ENCODE measurements at regions not wholly inside any gene's neighbourhood (a gene's known extent, or its start where the extent isn't known, plus 50 kb on each side); places are given as distances from the start of the nearest gene placed in this dataset.
"Not testable (repeated sequence)": the region's sequence is repeated elsewhere in the genome, so short reads cannot be mapped to it uniquely, and the experiment has no call there.

DNA sequence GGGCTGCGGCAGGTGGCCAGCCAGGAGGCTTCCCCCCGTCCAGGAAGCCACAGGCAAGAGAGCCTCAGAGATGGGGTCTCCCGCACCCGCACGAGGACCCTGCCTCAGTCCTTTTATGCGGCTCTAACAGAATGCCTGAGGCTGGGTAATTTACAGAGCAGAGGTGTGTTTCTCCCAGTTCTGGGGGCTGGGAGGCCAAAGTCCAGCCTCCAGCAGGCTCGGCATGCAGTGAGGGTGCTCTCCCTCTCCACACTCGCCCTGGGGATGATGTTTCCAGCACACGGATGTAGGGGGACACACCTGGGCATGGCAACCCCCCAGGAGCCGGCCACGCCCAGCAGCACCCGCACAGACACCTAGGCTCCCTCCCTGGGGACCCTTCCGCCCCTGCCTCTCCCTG is 95.4 kb upstream of the PPP1R26 start:
- no peak overlapping the region for H3K27ac ChIP-seq (ENCODE audit: insufficient read depth in 1 of 2, low read depth in 1 of 2, low read length in 2 of 2, poor library complexity in 1 of 2, severe bottlenecking in 2 of 2)
- no peaks in the 10 kb centered on the region for H3K36me3 ChIP-seq (ENCODE audit: control insufficient read depth in 4 of 4, insufficient read depth in 4 of 4, low read length in 3 of 4)
- H3K4me1 ChIP-seq (ENCODE audit: control extremely low read depth in 1 of 4, control insufficient read depth in 4 of 4, insufficient read depth in 4 of 4, low read length in 3 of 4) = no peaks in the 10 kb centered on the region
- H3K9me3 ChIP-seq (ENCODE audit: control extremely low read depth in 1 of 5, control insufficient read depth in 4 of 5, insufficient read depth in 2 of 5, low read depth in 1 of 5, low read length in 4 of 5) = no peaks in the 10 kb centered on the region
- H3K4me3 ChIP-seq (ENCODE audit: control insufficient read depth in 1 of 7, extremely low read depth in 1 of 7, insufficient read depth in 4 of 7, low read depth in 2 of 7, low read length in 6 of 7) = no peak overlapping the region
- peaks cover 0 to 6% (median 0%) of the 10 kb centered on the region in 5 experiments for H3K27me3 ChIP-seq (replicated peaks in 2 of 5; ENCODE audit: control insufficient read depth in 4 of 5, insufficient read depth in 5 of 5, low read length in 4 of 5)
- CTCF ChIA-PET = no interaction called here
- 89% methylated on average over 12 of the region's 13 CpGs for WGBS (ENCODE audit: insufficient coverage)
- POLR2A ChIA-PET = no interaction called here
- no peak for DNase-seq

DNA sequence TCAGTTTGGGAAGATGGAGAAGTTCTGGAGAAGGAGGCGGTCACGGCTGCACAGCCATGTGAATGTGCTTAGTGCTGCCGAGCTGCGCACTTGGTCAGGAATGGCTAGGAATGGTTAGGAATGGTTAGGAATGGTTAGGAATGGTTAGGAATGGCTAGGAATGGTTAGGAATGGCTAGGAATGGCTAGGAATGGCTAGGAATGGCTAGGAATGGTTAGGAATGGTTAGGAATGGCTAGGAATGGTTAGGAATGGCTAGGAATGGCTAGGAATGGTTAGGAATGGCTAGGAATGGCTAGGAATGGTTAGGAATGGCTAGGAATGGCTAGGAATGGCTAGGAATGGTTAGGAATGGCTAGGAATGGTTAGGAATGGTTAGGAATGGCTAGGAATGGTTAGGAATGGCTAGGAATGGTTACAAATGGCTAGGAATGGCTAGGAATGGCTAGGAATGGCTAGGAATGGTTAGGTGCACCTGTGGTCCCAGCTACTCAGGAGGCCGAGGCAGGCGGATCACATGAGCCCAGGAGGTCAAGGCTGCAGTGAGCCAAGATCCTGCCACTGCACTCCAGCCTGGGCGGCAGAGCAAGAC is 94.7 kb upstream of the PPP1R26 start:
- whole genome bisulfite sequencing (ENCODE audit: insufficient coverage) = 94% methylated on average over 5 of the region's 7 CpGs
- CTCF ChIA-PET; H3K27ac ChIP-seq (ENCODE audit: insufficient read depth in 1 of 2, low read depth in 1 of 2, low read length in 2 of 2, poor library complexity in 1 of 2, severe bottlenecking in 2 of 2); H3K36me3 ChIP-seq (ENCODE audit: control insufficient read depth in 4 of 4, insufficient read depth in 4 of 4, low read length in 3 of 4); H3K9me3 ChIP-seq (ENCODE audit: control extremely low read depth in 1 of 5, control insufficient read depth in 4 of 5, insufficient read depth in 2 of 5, low read depth in 1 of 5, low read length in 4 of 5); H3K4me1 ChIP-seq (ENCODE audit: control extremely low read depth in 1 of 4, control insufficient read depth in 4 of 4, insufficient read depth in 4 of 4, low read length in 3 of 4); H3K27me3 ChIP-seq (replicated peaks in 2 of 5; ENCODE audit: control insufficient read depth in 4 of 5, insufficient read depth in 5 of 5, low read length in 4 of 5); H3K4me3 ChIP-seq (ENCODE audit: control insufficient read depth in 1 of 7, extremely low read depth in 1 of 7, insufficient read depth in 4 of 7, low read depth in 2 of 7, low read length in 6 of 7); DNase-seq; POLR2A ChIA-PET: not testable (repeated sequence)

DNA sequence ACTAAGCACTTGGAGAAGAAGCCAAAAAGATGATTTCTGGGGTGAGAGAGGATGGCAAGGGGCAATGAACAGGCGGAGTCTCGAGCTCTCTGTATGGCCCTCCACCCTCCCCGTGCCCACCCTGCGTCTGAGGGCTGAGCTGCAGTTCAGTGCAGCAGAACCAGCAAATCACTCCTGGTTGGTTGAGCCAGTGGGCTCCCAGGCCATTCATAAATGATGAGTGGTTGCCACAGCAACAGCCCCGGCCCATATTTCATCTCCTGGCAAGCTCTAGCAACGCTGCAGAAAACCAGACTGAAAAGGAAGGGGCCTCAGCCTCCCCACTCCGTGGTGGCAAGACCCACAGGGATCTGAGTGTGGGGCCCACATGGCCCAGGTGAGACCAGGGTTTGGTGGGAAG is 93.8 kb upstream of the PPP1R26 start:
- peaks cover 0 to 6% (median 0%) of the 10 kb centered on the region in 5 experiments for H3K27me3 ChIP-seq (replicated peaks in 2 of 5; ENCODE audit: control insufficient read depth in 4 of 5, insufficient read depth in 5 of 5, low read length in 4 of 5)
- H3K4me1 ChIP-seq (ENCODE audit: control extremely low read depth in 1 of 4, control insufficient read depth in 4 of 4, insufficient read depth in 4 of 4, low read length in 3 of 4) = no peaks in the 10 kb centered on the region
- H3K36me3 ChIP-seq (ENCODE audit: control insufficient read depth in 4 of 4, insufficient read depth in 4 of 4, low read length in 3 of 4) = no peaks in the 10 kb centered on the region
- WGBS (ENCODE audit: insufficient coverage) = 58% methylated on average over 7 of the region's 7 CpGs
- no peak for DNase-seq
- CTCF ChIA-PET = no interaction called here
- no peak overlapping the region for H3K4me3 ChIP-seq (ENCODE audit: control insufficient read depth in 1 of 7, extremely low read depth in 1 of 7, insufficient read depth in 4 of 7, low read depth in 2 of 7, low read length in 6 of 7)
- H3K9me3 ChIP-seq (ENCODE audit: control extremely low read depth in 1 of 5, control insufficient read depth in 4 of 5, insufficient read depth in 2 of 5, low read depth in 1 of 5, low read length in 4 of 5) = no peaks in the 10 kb centered on the region
- H3K27ac ChIP-seq (ENCODE audit: insufficient read depth in 1 of 2, low read depth in 1 of 2, low read length in 2 of 2, poor library complexity in 1 of 2, severe bottlenecking in 2 of 2) = no peak overlapping the region
- POLR2A ChIA-PET = no interaction called here

DNA sequence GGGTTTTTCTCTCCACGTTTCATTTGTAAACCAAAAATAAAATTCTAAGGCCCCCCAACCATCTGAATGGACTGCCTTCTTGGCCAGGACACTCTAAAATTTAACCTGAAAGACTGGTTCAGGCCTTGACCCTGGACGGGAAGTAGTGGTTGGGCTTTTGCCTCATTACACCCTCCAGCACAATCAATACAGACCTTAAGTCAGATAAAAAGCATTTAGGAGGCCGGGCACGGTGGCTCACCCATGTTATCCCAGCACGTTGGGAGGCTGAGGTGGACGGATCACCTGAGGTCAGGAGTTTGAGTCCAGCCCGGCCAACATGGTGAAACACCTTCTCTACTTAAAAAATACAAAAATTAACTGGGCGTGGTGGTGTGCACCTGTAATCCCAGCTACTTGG is 91.6 kb upstream of the PPP1R26 start:
- no peak for DNase-seq
- ChIA-PET POLR2A (no interaction called here), CTCF (no interaction called here)
- H3K27ac ChIP-seq (ENCODE audit: insufficient read depth in 1 of 2, low read depth in 1 of 2, low read length in 2 of 2, poor library complexity in 1 of 2, severe bottlenecking in 2 of 2) = no peak overlapping the region
- H3K36me3 ChIP-seq (ENCODE audit: control insufficient read depth in 4 of 4, insufficient read depth in 4 of 4, low read length in 3 of 4) = no peaks in the 10 kb centered on the region
- no peaks in the 10 kb centered on the region for H3K4me1 ChIP-seq (ENCODE audit: control extremely low read depth in 1 of 4, control insufficient read depth in 4 of 4, insufficient read depth in 4 of 4, low read length in 3 of 4)
- no peaks in the 10 kb centered on the region for H3K9me3 ChIP-seq (ENCODE audit: control extremely low read depth in 1 of 5, control insufficient read depth in 4 of 5, insufficient read depth in 2 of 5, low read depth in 1 of 5, low read length in 4 of 5)
- WGBS (ENCODE audit: insufficient coverage) = 98% methylated on average over 6 of the region's 8 CpGs
- H3K4me3 ChIP-seq (ENCODE audit: control insufficient read depth in 1 of 7, extremely low read depth in 1 of 7, insufficient read depth in 4 of 7, low read depth in 2 of 7, low read length in 6 of 7) = no peak overlapping the region
- H3K27me3 ChIP-seq (replicated peaks in 2 of 5; ENCODE audit: control insufficient read depth in 4 of 5, insufficient read depth in 5 of 5, low read length in 4 of 5) = peaks cover 0 to 6% (median 0%) of the 10 kb centered on the region in 5 experiments

DNA sequence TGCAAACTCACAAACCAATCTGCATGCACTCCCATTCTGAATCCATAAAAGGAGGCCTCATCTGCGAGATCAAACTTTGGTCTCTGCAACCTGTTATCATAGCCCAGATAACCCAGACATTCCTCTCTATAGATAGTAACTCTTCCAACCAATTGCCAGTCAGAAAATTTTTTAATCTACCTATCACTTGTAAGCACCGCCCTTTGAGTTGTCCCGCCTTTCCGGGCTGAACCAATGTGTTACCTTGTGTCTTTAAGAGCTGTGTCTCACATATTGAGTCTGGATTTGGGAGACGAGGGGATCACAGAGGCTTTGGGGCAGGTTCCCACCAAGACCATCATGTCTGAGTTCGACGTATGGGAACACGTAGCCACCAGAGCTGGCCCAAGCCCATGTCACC is 91.1 kb upstream of the PPP1R26 start:
- 94% methylated on average over 8 of the region's 8 CpGs for WGBS (ENCODE audit: insufficient coverage)
- Histone ChIP-seq H3K9me3 (ENCODE audit: control extremely low read depth in 1 of 5, control insufficient read depth in 4 of 5, insufficient read depth in 2 of 5, low read depth in 1 of 5, low read length in 4 of 5) (no peaks in the 10 kb centered on the region), H3K36me3 (ENCODE audit: control insufficient read depth in 4 of 4, insufficient read depth in 4 of 4, low read length in 3 of 4) (no peaks in the 10 kb centered on the region), H3K27me3 (replicated peaks in 2 of 5; ENCODE audit: control insufficient read depth in 4 of 5, insufficient read depth in 5 of 5, low read length in 4 of 5) (peaks cover 0 to 6% (median 0%) of the 10 kb centered on the region in 5 experiments), H3K27ac (ENCODE audit: insufficient read depth in 1 of 2, low read depth in 1 of 2, low read length in 2 of 2, poor library complexity in 1 of 2, severe bottlenecking in 2 of 2) (no peak overlapping the region), H3K4me3 (ENCODE audit: control insufficient read depth in 1 of 7, extremely low read depth in 1 of 7, insufficient read depth in 4 of 7, low read depth in 2 of 7, low read length in 6 of 7) (no peak overlapping the region), H3K4me1 (ENCODE audit: control extremely low read depth in 1 of 4, control insufficient read depth in 4 of 4, insufficient read depth in 4 of 4, low read length in 3 of 4) (no peaks in the 10 kb centered on the region)
- ChIA-PET POLR2A (no interaction called here), CTCF (no interaction called here)
- DNase-seq = no peak

DNA sequence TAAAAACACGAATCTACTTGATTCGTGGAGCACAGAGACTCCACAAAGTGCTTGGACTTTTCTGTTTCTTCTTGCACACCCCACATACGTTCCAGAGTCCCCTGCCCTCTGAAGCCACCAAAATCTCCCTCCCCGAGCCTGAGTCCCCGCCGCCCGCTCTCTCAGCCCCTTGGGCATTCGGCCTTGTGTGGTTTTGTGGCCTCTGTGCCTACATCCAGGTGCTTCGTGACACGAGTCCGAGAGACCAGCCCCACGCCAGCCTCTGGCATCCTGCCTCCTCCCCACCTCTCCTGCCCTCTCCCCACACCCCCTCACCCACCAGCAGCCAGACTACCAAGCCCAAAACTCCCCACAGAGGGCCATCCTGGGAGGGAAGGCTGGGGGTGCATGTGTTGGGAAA is 87.8 kb upstream of the PPP1R26 start:
- Histone ChIP-seq H3K4me1 (ENCODE audit: control extremely low read depth in 1 of 4, control insufficient read depth in 4 of 4, insufficient read depth in 4 of 4, low read length in 3 of 4) (no peaks in the 10 kb centered on the region), H3K9me3 (ENCODE audit: control extremely low read depth in 1 of 5, control insufficient read depth in 4 of 5, insufficient read depth in 2 of 5, low read depth in 1 of 5, low read length in 4 of 5) (peaks cover 0 to 13% (median 7%) of the 10 kb centered on the region in 5 experiments), H3K4me3 (ENCODE audit: control insufficient read depth in 1 of 7, extremely low read depth in 1 of 7, insufficient read depth in 4 of 7, low read depth in 2 of 7, low read length in 6 of 7) (no peak overlapping the region), H3K27ac (ENCODE audit: insufficient read depth in 1 of 2, low read depth in 1 of 2, low read length in 2 of 2, poor library complexity in 1 of 2, severe bottlenecking in 2 of 2) (no peak overlapping the region), H3K27me3 (replicated peaks in 2 of 5; ENCODE audit: control insufficient read depth in 4 of 5, insufficient read depth in 5 of 5, low read length in 4 of 5) (peaks cover 0 to 2% (median 0%) of the 10 kb centered on the region in 5 experiments), H3K36me3 (ENCODE audit: control insufficient read depth in 4 of 4, insufficient read depth in 4 of 4, low read length in 3 of 4) (no peaks in the 10 kb centered on the region)
- 91% methylated on average over 12 of the region's 12 CpGs for WGBS (ENCODE audit: insufficient coverage)
- DNase-seq = no peak
- ChIA-PET CTCF (no interaction called here), POLR2A (no interaction called here)

DNA sequence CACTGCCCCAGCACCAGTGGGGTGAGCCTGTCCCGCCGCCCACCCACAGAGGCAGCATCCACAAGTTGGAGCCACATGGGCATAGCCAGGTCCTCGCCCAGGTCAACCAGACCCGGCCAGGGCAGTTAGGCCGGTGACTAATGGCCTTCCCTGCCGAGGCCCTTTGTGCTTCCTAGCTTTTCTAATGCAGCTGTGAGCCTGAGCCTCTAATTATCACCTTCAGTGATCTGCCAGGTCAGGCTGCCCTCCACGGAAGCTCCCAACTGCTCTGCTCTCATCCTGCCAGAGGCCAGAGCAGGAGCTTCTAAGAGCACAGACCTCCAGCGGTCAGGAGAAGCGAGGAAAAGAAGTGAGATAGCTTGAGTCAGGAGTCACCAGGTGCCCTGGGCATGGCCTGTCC is 87.1 kb upstream of the PPP1R26 start:
- POLR2A ChIA-PET = interaction anchor here (0.6 kb wide), 1 partner anchor 310 kb away, joined by 3 read pairs; no protein-coding TSS in a partner anchor
- DNase-seq = no peak
- H3K27ac ChIP-seq (ENCODE audit: insufficient read depth in 1 of 2, low read depth in 1 of 2, low read length in 2 of 2, poor library complexity in 1 of 2, severe bottlenecking in 2 of 2) = no peak overlapping the region
- H3K36me3 ChIP-seq (ENCODE audit: control insufficient read depth in 4 of 4, insufficient read depth in 4 of 4, low read length in 3 of 4) = no peaks in the 10 kb centered on the region
- peaks cover 0 to 15% (median 7%) of the 10 kb centered on the region in 5 experiments for H3K9me3 ChIP-seq (ENCODE audit: control extremely low read depth in 1 of 5, control insufficient read depth in 4 of 5, insufficient read depth in 2 of 5, low read depth in 1 of 5, low read length in 4 of 5)
- no peaks in the 10 kb centered on the region for H3K4me1 ChIP-seq (ENCODE audit: control extremely low read depth in 1 of 4, control insufficient read depth in 4 of 4, insufficient read depth in 4 of 4, low read length in 3 of 4)
- H3K4me3 ChIP-seq (ENCODE audit: control insufficient read depth in 1 of 7, extremely low read depth in 1 of 7, insufficient read depth in 4 of 7, low read depth in 2 of 7, low read length in 6 of 7) = no peak overlapping the region
- CTCF ChIA-PET = no interaction called here
- WGBS (ENCODE audit: insufficient coverage) = 58% methylated on average over 8 of the region's 9 CpGs
- peaks cover 0 to 2% (median 0%) of the 10 kb centered on the region in 5 experiments for H3K27me3 ChIP-seq (replicated peaks in 2 of 5; ENCODE audit: control insufficient read depth in 4 of 5, insufficient read depth in 5 of 5, low read length in 4 of 5)
